K562 (cell line): ENCODE measurements at regions not wholly inside any gene's neighbourhood (a gene's known extent, or its start where the extent isn't known, plus 50 kb on each side); places are given as distances from the start of the nearest gene placed in this dataset.

Experiments
- ATAC-seq: fragments of 200-7000 bp; cut with Tn5 transposase; 3 replicates; pipeline ENCODE4 v1.9.1; 2020; ENCODE audit warnings: moderate library complexity
- BruUV-seq: library from RNA; stranded (reverse); fragments of 400-500 nt; replicated peaks from 2 replicates; lab custom pipeline; 2021; lab: Mats Ljungman, UMichigan
- CTCF ChIA-PET: fragments of 300-600 bp; formaldehyde crosslinking; extraction: SDS; loops from one replicate; lab custom pipeline; 2021; ENCODE audit warnings: low intra/inter-chr PET ratio; lab: Yijun Ruan, JAX
- POLR2A ChIA-PET: fragments of 300-600, 350-650 bp; sonication (Branson Sonifier 250); formaldehyde crosslinking; extraction: SDS; loops from one replicate; lab custom pipeline; 2021; ENCODE audit warnings: antibody characterized with exemption, inconsistent platforms; lab: Yijun Ruan, JAX
- DNase-seq, 4 experiments: peaks; one replicate each; pipeline versions ENCODE4 v3.0.0 to v3.0.0-alpha.2; 2011 to 2018; ENCODE audit warnings: low spot score in 3 of 4, mixed read lengths in 3 of 4; ENCODE audit errors: extremely low read depth in 1 of 4
- FAIRE-seq: peaks from 2 replicates; lab custom pipeline; 2011; peaks lifted over from hg19 to GRCh38; lab: Jason Lieb, UNC
- H2AFZ ChIP-seq: 2 replicates; pipeline ENCODE4 v1.6.0; 2011; ENCODE audit warnings: low read depth, low read length, control low read depth, inconsistent platforms
- H3K27ac ChIP-seq: fragments of 200-600 bp; 3 replicates; pipeline ENCODE4 v1.8.0; 2011; ENCODE audit warnings: low read depth, mild to moderate bottlenecking, control low read depth, inconsistent platforms, low read length, moderate library complexity, mixed read lengths; ENCODE audit errors: extremely low read depth
- H3K27me3 ChIP-seq, 2 experiments: fragments of 300-600 bp in 1 of 2; 2 replicates in 1 of 2; 3 replicates in 1 of 2; pipeline versions ENCODE4 v1.6.0 to v1.8.0; 2011; ENCODE audit warnings: inconsistent platforms in 2 of 2, low read length in 2 of 2, mild to moderate bottlenecking in 1 of 2, mixed read lengths in 1 of 2, moderate library complexity in 1 of 2; ENCODE audit not compliant: control insufficient read depth in 2 of 2, insufficient read depth in 2 of 2
- H3K36me3 ChIP-seq: fragments of 300-600 bp; 3 replicates; pipeline ENCODE4 v1.8.0; 2011; ENCODE audit warnings: mild to moderate bottlenecking, low read length, inconsistent platforms; ENCODE audit not compliant: control insufficient read depth, insufficient read depth
- H3K4me1 ChIP-seq, 2 experiments: fragments of 200-600 bp in 1 of 2; replicated peaks in 1 of 2; 2 replicates in 1 of 2; 3 replicates in 1 of 2; pipeline versions ENCODE4 v1.5.1 to v1.8.0; 2011; ENCODE audit warnings: inconsistent platforms in 2 of 2, low read length in 2 of 2, mild to moderate bottlenecking in 1 of 2, mixed read lengths in 1 of 2, moderate library complexity in 1 of 2; ENCODE audit not compliant: control insufficient read depth in 2 of 2, insufficient read depth in 2 of 2
- H3K4me2 ChIP-seq: 2 replicates; pipeline ENCODE4 v1.6.1; 2011; ENCODE audit warnings: low read length, control low read depth, inconsistent platforms, mixed read lengths; ENCODE audit not compliant: insufficient read depth
- H3K4me3 ChIP-seq: fragments of 200-600 bp; sonication (generic), shearing (Covaris generic); 2 replicates; pipeline ENCODE4 v1.5.1; 2016; ENCODE audit warnings: control low read depth, inconsistent platforms
- H3K79me2 ChIP-seq: fragments of 200-600 bp; 3 replicates; pipeline ENCODE4 v1.8.0; 2011; ENCODE audit warnings: low read length, inconsistent platforms; ENCODE audit not compliant: control insufficient read depth, insufficient read depth
- H3K9ac ChIP-seq, 2 experiments: 2 replicates each; pipeline versions ENCODE4 v1.6.0 to v1.6.1; 2011; ENCODE audit warnings: low read depth in 2 of 2, low read length in 2 of 2, control low read depth in 1 of 2, inconsistent platforms in 1 of 2, mild to moderate bottlenecking in 1 of 2, mixed read lengths in 1 of 2; ENCODE audit not compliant: insufficient read depth in 1 of 2
- H3K9me1 ChIP-seq: one replicate; pipeline ENCODE4 v1.6.0; 2011; ENCODE audit warnings: inconsistent platforms, mild to moderate bottlenecking, low read length, moderate library complexity; ENCODE audit not compliant: control insufficient read depth, insufficient read depth
- H3K9me3 ChIP-seq: replicated peaks from 2 replicates; pipeline ENCODE4 v1.5.1; 2011; ENCODE audit warnings: low read depth, low read length, inconsistent platforms; ENCODE audit not compliant: control insufficient read depth, insufficient read depth
- H4K20me1 ChIP-seq: replicated peaks from 2 replicates; pipeline ENCODE4 v1.6.1; 2011; ENCODE audit warnings: low read length, inconsistent platforms, mixed read lengths; ENCODE audit not compliant: control insufficient read depth, insufficient read depth
- CREB1 ChIP-seq, 2 experiments: sonication (generic) in 1 of 2; formaldehyde crosslinking in 1 of 2; IDR thresholded peaks; 2 replicates each; pipeline versions ENCODE4 v1.6.1 to v1.8.0; 2012 to 2022; ENCODE audit warnings: inconsistent platforms in 1 of 2, mild to moderate bottlenecking in 1 of 2, missing genetic modification reagents in 1 of 2, moderate library complexity in 1 of 2
- GTF2F1 ChIP-seq: IDR thresholded peaks from 2 replicates; pipeline ENCODE4 v1.6.1; 2011; ENCODE audit warnings: low read depth, low read length, improper control_type of control experiment
- KDM1A ChIP-seq, 2 experiments: fragments of 450-650 bp; IDR thresholded peaks; 2 replicates each; pipeline ENCODE4 v1.6.1; 2016; ENCODE audit warnings: mild to moderate bottlenecking in 2 of 2
- MAFG ChIP-seq: fragments of 450-650 bp; conservative IDR thresholded peaks from 2 replicates; pipeline ENCODE4 v1.6.1; 2016; ENCODE audit warnings: missing genetic modification characterization, missing compliant biosample characterization
- NR2F6 ChIP-seq: fragments of 450-650 bp; formaldehyde crosslinking; IDR thresholded peaks from 2 replicates; pipeline ENCODE4 v1.4.0; 2020; ENCODE audit warnings: mild to moderate bottlenecking
- RBM17 ChIP-seq: fragments of 200-400 bp; formaldehyde crosslinking; IDR thresholded peaks from 2 replicates; pipeline ENCODE4 v1.6.1; 2017; ENCODE audit warnings: low read depth, mild to moderate bottlenecking, low read length, borderline replicate concordance
- TCF7L2 ChIP-seq: fragments of 150-350 bp; IDR thresholded peaks from 2 replicates; pipeline ENCODE4 v1.6.1; 2016; ENCODE audit warnings: low read depth, mild to moderate bottlenecking, low read length, moderate library complexity
- TRIM24 ChIP-seq, 2 experiments: fragments of 450-650 bp; IDR thresholded peaks; 2 replicates each; pipeline ENCODE4 v1.6.1; 2016
- XRCC3 ChIP-seq: fragments of 450-650 bp; IDR thresholded peaks from 2 replicates; pipeline ENCODE4 v1.6.1; 2017; ENCODE audit warnings: mild to moderate bottlenecking, moderate library complexity
- ZKSCAN3 ChIP-seq: fragments of 250-450 bp; sonication (Bioruptor Pico); IDR thresholded peaks from 2 replicates; pipeline ENCODE4 v1.4.0; 2020
- ZNF589 ChIP-seq: fragments of 200-800 bp; sonication (Bioruptor generic); IDR thresholded peaks from 2 replicates; pipeline ENCODE4 v1.6.1; 2016; ENCODE audit warnings: low read depth, missing genetic modification characterization, missing compliant biosample characterization
- WGBS: fragments of 100-300 bp; shearing (Covaris generic); methylation state at CpG from one replicate; pipeline ENCODE4 v1.1.6; 2016; ENCODE audit warnings: low coverage, mixed read lengths; ENCODE audit not compliant: insufficient coverage; ENCODE audit errors: missing lambda C conversion rate; 5-methylcytosine and 5-hydroxymethylcytosine counted together
- in situ Hi-C: fragments of 300-500 bp; cut with MboI; formaldehyde crosslinking; loops from 4 replicates; pipeline ENCODE4 v1.15.0; 2018; ENCODE audit warnings: inconsistent platforms, mixed read lengths
- intact Hi-C: fragments of 100-400 bp; cut with micrococcal nuclease; formaldehyde crosslinking; loops from 2 replicates; pipeline ENCODE4 v1.14.2; 2022
- TF ChIP-seq, protein P1 (sequence below): fragments of 250-450 bp; sonication (Bioruptor Pico); IDR thresholded peaks from 2 replicates; pipeline ENCODE4 v1.8.0; 2021; ENCODE audit warnings: moderate library complexity, mild to moderate bottlenecking, inconsistent platforms
- TF ChIP-seq, protein P2 (sequence below): fragments of 450-650 bp; IDR thresholded peaks from 2 replicates; pipeline ENCODE4 v1.6.1; 2017; ENCODE audit warnings: antibody characterized with exemption

DNA sequence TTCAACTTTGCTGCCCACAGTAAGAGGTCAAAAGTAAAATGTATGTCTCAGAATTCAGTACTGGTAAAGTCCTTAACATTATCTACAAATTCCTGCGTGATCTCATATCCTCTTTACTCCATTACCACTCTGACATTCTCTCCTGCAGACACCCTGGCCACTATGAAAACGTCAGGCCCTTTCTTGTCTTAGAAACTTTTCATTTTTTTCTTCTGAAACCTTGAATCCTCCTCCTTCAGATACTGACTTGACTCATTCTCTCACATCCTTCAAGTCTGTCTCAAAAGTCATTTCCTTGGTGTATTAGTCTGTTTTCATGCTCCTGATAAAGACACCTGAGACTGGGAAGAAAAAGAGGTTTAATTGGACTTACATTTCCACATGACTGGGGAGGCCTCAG lies 262.3 kb downstream of the POU4F1 start:
- no peak overlapping the region for H3K4me3 ChIP-seq
- no peaks in the 10 kb centered on the region for H3K4me1 ChIP-seq
- no peaks in the 10 kb centered on the region for H4K20me1 ChIP-seq
- H3K9ac ChIP-seq: no peak overlapping the region
- FAIRE-seq (no peak), ATAC-seq (no peak), DNase-seq (no peak)
- no peaks in the 10 kb centered on the region for H3K27me3 ChIP-seq
- H3K9me3 ChIP-seq: no peaks in the 10 kb centered on the region
- ChIA-PET POLR2A (no interaction called here), CTCF (no interaction called here)
- H3K9me1 ChIP-seq: no peaks in the 10 kb centered on the region
- intact Hi-C loops (no loop called here), in situ Hi-C loops (no loop called here)
- BruUV-seq: no TSS peak
- no peak overlapping the region for H3K27ac ChIP-seq
- no peak overlapping the region for H2AFZ ChIP-seq
- WGBS: 0% methylated on average over 2 of the region's 2 CpGs
- H3K79me2 ChIP-seq: no peaks in the 10 kb centered on the region
- TF ChIP-seq RBM17: no peak
- TF ChIP-seq TCF7L2: no peak
- no peak for TF ChIP-seq ZNF589 (CRISPR knock-in tag)
- no peak for TF ChIP-seq ZKSCAN3 (CRISPR knock-in tag)
- TF ChIP-seq NR2F6 (CRISPR knock-in tag): no peak
- TF ChIP-seq MAFG (tag): no peak
- TF ChIP-seq CREB1 (IDR thresholded peaks at IDR 0.05): no peak
- no peak for TF ChIP-seq CREB1 (CRISPR knock-in tag; IDR thresholded peaks at IDR 0.05)
- TF ChIP-seq, protein P1, sequence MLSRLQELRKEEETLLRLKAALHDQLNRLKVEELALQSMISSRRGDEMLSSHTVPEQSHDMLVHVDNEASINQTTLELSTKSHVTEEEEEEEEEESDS (CRISPR knock-in tag): no peak
- no peak for TF ChIP-seq GTF2F1
- no peak for TF ChIP-seq TRIM24 (IDR thresholded peaks at IDR 0.05)
- TF ChIP-seq, protein P2, sequence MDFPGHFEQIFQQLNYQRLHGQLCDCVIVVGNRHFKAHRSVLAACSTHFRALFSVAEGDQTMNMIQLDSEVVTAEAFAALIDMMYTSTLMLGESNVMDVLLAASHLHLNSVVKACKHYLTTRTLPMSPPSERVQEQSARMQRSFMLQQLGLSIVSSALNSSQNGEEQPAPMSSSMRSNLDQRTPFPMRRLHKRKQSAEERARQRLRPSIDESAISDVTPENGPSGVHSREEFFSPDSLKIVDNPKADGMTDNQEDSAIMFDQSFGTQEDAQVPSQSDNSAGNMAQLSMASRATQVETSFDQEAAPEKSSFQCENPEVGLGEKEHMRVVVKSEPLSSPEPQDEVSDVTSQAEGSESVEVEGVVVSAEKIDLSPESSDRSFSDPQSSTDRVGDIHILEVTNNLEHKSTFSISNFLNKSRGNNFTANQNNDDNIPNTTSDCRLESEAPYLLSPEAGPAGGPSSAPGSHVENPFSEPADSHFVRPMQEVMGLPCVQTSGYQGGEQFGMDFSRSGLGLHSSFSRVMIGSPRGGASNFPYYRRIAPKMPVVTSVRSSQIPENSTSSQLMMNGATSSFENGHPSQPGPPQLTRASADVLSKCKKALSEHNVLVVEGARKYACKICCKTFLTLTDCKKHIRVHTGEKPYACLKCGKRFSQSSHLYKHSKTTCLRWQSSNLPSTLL: no peak
- no peak for TF ChIP-seq XRCC3
- no peak for TF ChIP-seq KDM1A (IDR thresholded peaks at IDR 0.05)
- H3K4me2 ChIP-seq: no peak overlapping the region
- no peaks in the 10 kb centered on the region for H3K36me3 ChIP-seq
